Peyer's patch (tissue), 4 donors: ENCODE measurements at regions not wholly inside any gene's neighbourhood (a gene's known extent, or its start where the extent isn't known, plus 50 kb on each side); places are given as distances from the start of the nearest gene placed in this dataset.

ENCODE experiments used
- DNase-seq, 3 donors: peaks; one replicate each; pipeline ENCODE4 v3.0.0-alpha.2; 2017 to 2019
- H3K27ac ChIP-seq, 4 donors: fragments of 200-600 bp; sonication (generic); one replicate each; pipeline ENCODE4 v1.5.1; 2016 to 2019
- H3K27me3 ChIP-seq, 2 donors: fragments of 200-600 bp; sonication (generic); one replicate each; pipeline ENCODE4 v1.5.1; 2019
- H3K36me3 ChIP-seq, 3 donors: fragments of 200-600 bp; sonication (generic); one replicate each; pipeline ENCODE4 v1.5.1; 2016 to 2019
- H3K4me1 ChIP-seq, 4 donors: fragments of 200-600 bp; sonication (generic); one replicate each; pipeline ENCODE4 v1.5.1; 2016 to 2019
- H3K4me3 ChIP-seq, 4 donors: fragments of 200-600 bp; sonication (generic); 1 replicate in 3 of 4; 2 replicates in 1 of 4; pipeline ENCODE4 v1.5.1; 2016 to 2019; ENCODE audit warnings: mild to moderate bottlenecking in 1 of 4
- H3K9me3 ChIP-seq, 4 donors: fragments of 200-600 bp; sonication (generic); one replicate each; pipeline ENCODE4 v1.5.1; 2016 to 2019; ENCODE audit warnings: mild to moderate bottlenecking in 1 of 4
- CTCF ChIP-seq, 6 experiments: fragments of 450-650 bp in 4 of 6; fragments of 200-600 bp in 2 of 6; sonication (generic) in 1 of 6; IDR thresholded peaks; one replicate each; pipeline ENCODE4 v1.5.1; 2017 to 2019; ENCODE audit warnings: antibody characterized with exemption in 6 of 6, mild to moderate bottlenecking in 3 of 6, moderate library complexity in 1 of 6
- POLR2A ChIP-seq, 2 donors: fragments of 450-650 bp; IDR thresholded peaks; one replicate each; pipeline ENCODE4 v1.5.1; 2017; ENCODE audit warnings: antibody characterized with exemption in 2 of 2, mild to moderate bottlenecking in 2 of 2, moderate library complexity in 2 of 2

GRCh38 chr16:52799149-52799548 is 252.2 kb upstream of the TOX3 start:
- Histone ChIP-seq H3K4me1 (no peaks in the 10 kb centered on the region), H3K27me3 (no peaks in the 10 kb centered on the region), H3K4me3 (no peak overlapping the region), H3K36me3 (no peaks in the 10 kb centered on the region), H3K27ac (no peak overlapping the region), H3K9me3 (no peaks in the 10 kb centered on the region)
- TF ChIP-seq CTCF (IDR thresholded peaks at IDR 0.05) = no peak
- TF ChIP-seq POLR2A (IDR thresholded peaks at IDR 0.05) = no peak
- no peak for DNase-seq

- Histone ChIP-seq H3K27me3 (no peaks in the 10 kb centered on the region), H3K4me1 (no peaks in the 10 kb centered on the region), H3K9me3 (no peaks in the 10 kb centered on the region), H3K36me3 (no peaks in the 10 kb centered on the region), H3K4me3 (no peak overlapping the region), H3K27ac (no peak overlapping the region)
- TF ChIP-seq POLR2A (IDR thresholded peaks at IDR 0.05) (no peak), CTCF (IDR thresholded peaks at IDR 0.05) (no peak)
- DNase-seq = no peak
These were observed 240.8 kb upstream of the TOX3 start for GRCh38 chr16:52787709-52788108.

GRCh38 chr16:52786091-52786490 is 239.1 kb upstream of the TOX3 start:
- Histone ChIP-seq H3K4me3 (no peak overlapping the region), H3K27me3 (no peaks in the 10 kb centered on the region), H3K36me3 (no peaks in the 10 kb centered on the region), H3K4me1 (no peaks in the 10 kb centered on the region), H3K9me3 (no peaks in the 10 kb centered on the region), H3K27ac (no peak overlapping the region)
- no peak for DNase-seq
- TF ChIP-seq POLR2A (IDR thresholded peaks at IDR 0.05) (no peak), CTCF (IDR thresholded peaks at IDR 0.05) (no peak)

GRCh38 chr16:52785653-52786052 is 238.7 kb upstream of the TOX3 start:
- Histone ChIP-seq H3K27ac (no peak overlapping the region), H3K27me3 (no peaks in the 10 kb centered on the region), H3K4me3 (no peak overlapping the region), H3K9me3 (no peaks in the 10 kb centered on the region), H3K4me1 (no peaks in the 10 kb centered on the region), H3K36me3 (no peaks in the 10 kb centered on the region)
- TF ChIP-seq POLR2A (IDR thresholded peaks at IDR 0.05) = no peak
- no peak for TF ChIP-seq CTCF (IDR thresholded peaks at IDR 0.05)
- DNase-seq = no peak

GRCh38 chr16:52783616-52784015 is 236.7 kb upstream of the TOX3 start:
- H3K4me3 ChIP-seq = no peak overlapping the region

More at GRCh38 chr16:52783616-52784015, 236.7 kb upstream of the TOX3 start:
- Histone ChIP-seq H3K27ac (no peak overlapping the region), H3K4me1 (no peaks in the 10 kb centered on the region), H3K9me3 (no peaks in the 10 kb centered on the region), H3K27me3 (no peaks in the 10 kb centered on the region), H3K36me3 (no peaks in the 10 kb centered on the region)
- TF ChIP-seq CTCF (IDR thresholded peaks at IDR 0.05) (no peak), POLR2A (IDR thresholded peaks at IDR 0.05) (no peak)
- no peak for DNase-seq
